SK-N-SH treated with all-trans-retinoic acid at 6 μM for 48 hours (cell line): ENCODE measurements at regions not wholly inside any gene's neighbourhood (a gene's known extent, or its start where the extent isn't known, plus 50 kb on each side); places are given as distances from the start of the nearest gene placed in this dataset.

Experiments used
- BACH2 ChIP-seq: fragments of 250-450 bp; sonication (Bioruptor Pico); IDR thresholded peaks from 2 replicates; pipeline ENCODE4 v1.9.0; 2021; ENCODE audit warnings: mild to moderate bottlenecking, borderline replicate concordance
- CREB5 ChIP-seq: fragments of 250-450 bp; sonication (Bioruptor Pico); IDR thresholded peaks from 2 replicates; pipeline ENCODE4 v1.5.1; 2020; ENCODE audit warnings: low read depth, mild to moderate bottlenecking, moderate library complexity
- PATZ1 ChIP-seq: fragments of 250-450 bp; sonication (Bioruptor Pico); IDR thresholded peaks from 2 replicates; pipeline ENCODE4 v1.8.0; 2020; ENCODE audit warnings: mild to moderate bottlenecking, moderate library complexity, borderline replicate concordance
- SNAI2 ChIP-seq: fragments of 250-450 bp; sonication (Bioruptor Pico); IDR thresholded peaks from 2 replicates; pipeline ENCODE4 v1.5.0; 2020; ENCODE audit warnings: mild to moderate bottlenecking, moderate library complexity
- ZC3H10 ChIP-seq: fragments of 250-450 bp; sonication (Bioruptor Pico); IDR thresholded peaks from 2 replicates; pipeline ENCODE4 v1.5.1; 2021; ENCODE audit warnings: mild to moderate bottlenecking, moderate library complexity
- ZFP3 ChIP-seq: fragments of 250-450 bp; sonication (Bioruptor Pico); IDR thresholded peaks from 2 replicates; pipeline ENCODE4 v1.5.0; 2020; ENCODE audit warnings: mild to moderate bottlenecking, moderate library complexity

GRCh38 chr13:85363504-85363903 is 435.7 kb downstream of the SLITRK6 start:
- TF ChIP-seq BACH2 (CRISPR knock-in tag) (no peak), SNAI2 (CRISPR knock-in tag) (no peak), PATZ1 (no peak), ZC3H10 (CRISPR knock-in tag) (no peak), ZFP3 (no peak), CREB5 (CRISPR knock-in tag) (no peak)
